Ishikawa (cell line): ENCODE measurements at regions not wholly inside any gene's neighbourhood (a gene's known extent, or its start where the extent isn't known, plus 50 kb on each side); places are given as distances from the start of the nearest gene placed in this dataset.

Experiments used
- CEBPB ChIP-seq: IDR thresholded peaks from 2 replicates; pipeline ENCODE4 v1.6.1; 2012
- CREB1 ChIP-seq: IDR thresholded peaks from 2 replicates; pipeline ENCODE4 v1.6.1; 2012; ENCODE audit warnings: low read depth
- EGR1 ChIP-seq: IDR thresholded peaks from 2 replicates; pipeline ENCODE4 v1.6.1; 2012
- EP300 ChIP-seq: IDR thresholded peaks from 2 replicates; pipeline ENCODE4 v1.6.1; 2012; ENCODE audit warnings: borderline replicate concordance
- FOXM1 ChIP-seq: IDR thresholded peaks from 2 replicates; pipeline ENCODE4 v1.6.1; 2012; ENCODE audit warnings: low read depth, borderline replicate concordance
- MAX ChIP-seq: IDR thresholded peaks from 2 replicates; pipeline ENCODE4 v1.6.1; 2012
- NFIC ChIP-seq: IDR thresholded peaks from 2 replicates; pipeline ENCODE4 v1.6.1; 2012
- RAD21 ChIP-seq: IDR thresholded peaks from 2 replicates; pipeline ENCODE4 v1.6.1; 2012; ENCODE audit warnings: low read depth
- REST ChIP-seq: IDR thresholded peaks from 2 replicates; pipeline ENCODE4 v1.6.1; 2012; ENCODE audit warnings: low read depth, mild to moderate bottlenecking
- TAF1 ChIP-seq: IDR thresholded peaks from 2 replicates; pipeline ENCODE4 v1.6.1; 2012; ENCODE audit warnings: low read depth, mild to moderate bottlenecking
- TCF12 ChIP-seq: IDR thresholded peaks from 2 replicates; pipeline ENCODE4 v1.6.1; 2012; ENCODE audit warnings: low read depth
- TEAD4 ChIP-seq: IDR thresholded peaks from 2 replicates; pipeline ENCODE4 v1.6.1; 2012
- USF1 ChIP-seq: IDR thresholded peaks from 2 replicates; pipeline ENCODE4 v1.6.1; 2012
- YY1 ChIP-seq: IDR thresholded peaks from 2 replicates; pipeline ENCODE4 v1.6.1; 2012; ENCODE audit warnings: low read depth
- ZBTB7A ChIP-seq: IDR thresholded peaks from 2 replicates; pipeline ENCODE4 v1.6.1; 2012; ENCODE audit warnings: low read depth

GRCh38 chr18:38654946-38655345 is 1089.3 kb upstream of the CELF4 start:
- no peak for TF ChIP-seq RAD21
- no peak for TF ChIP-seq REST
- TF ChIP-seq YY1, result no peak
- no peak for TF ChIP-seq EGR1

- TF ChIP-seq REST (no peak), RAD21 (no peak), YY1 (no peak), ZBTB7A (no peak), EP300 (no peak), CREB1 (no peak), TEAD4 (no peak), FOXM1 (no peak), USF1 (no peak), TAF1 (no peak), EGR1 (no peak), MAX (no peak), NFIC (no peak), TCF12 (no peak), CEBPB (no peak)
These were observed 1086.1 kb upstream of the CELF4 start for GRCh38 chr18:38651736-38652135.

GRCh38 chr18:38648179-38648578 is 1082.6 kb upstream of the CELF4 start:
- TF ChIP-seq FOXM1 (no peak), YY1 (no peak), EP300 (no peak), CEBPB (no peak), TCF12 (no peak)

GRCh38 chr18:38646296-38646695 is 1080.7 kb upstream of the CELF4 start:
- no peak for TF ChIP-seq YY1
- no peak for TF ChIP-seq TAF1
- TF ChIP-seq REST, result no peak
- no peak for TF ChIP-seq CEBPB
- TF ChIP-seq EP300, result no peak
- no peak for TF ChIP-seq TEAD4
- TF ChIP-seq TCF12, result no peak

GRCh38 chr18:38644875-38645641 is 1079.5 kb upstream of the CELF4 start:
- no peak for TF ChIP-seq REST
- TF ChIP-seq USF1, result no peak
- TF ChIP-seq CREB1, result no peak
- no peak for TF ChIP-seq EP300
- TF ChIP-seq RAD21, result no peak
- TF ChIP-seq CEBPB, result no peak
- TF ChIP-seq MAX, result no peak
- TF ChIP-seq YY1, result no peak
